Daoy (cell line): ENCODE measurements at regions not wholly inside any gene's neighbourhood (a gene's known extent, or its start where the extent isn't known, plus 50 kb on each side); places are given as distances from the start of the nearest gene placed in this dataset.

ENCODE experiments used
- DNase-seq: peaks from one replicate; pipeline ENCODE4 v3.0.0-alpha.2; 2015; ENCODE audit warnings: low read depth

- no peak for DNase-seq
Observed at GRCh38 chr21:39105341-39105765, 77.9 kb downstream of the PSMG1 start.

GRCh38 chr21:39104911-39105310 is 78.3 kb downstream of the PSMG1 start:
- no peak for DNase-seq

DNA sequence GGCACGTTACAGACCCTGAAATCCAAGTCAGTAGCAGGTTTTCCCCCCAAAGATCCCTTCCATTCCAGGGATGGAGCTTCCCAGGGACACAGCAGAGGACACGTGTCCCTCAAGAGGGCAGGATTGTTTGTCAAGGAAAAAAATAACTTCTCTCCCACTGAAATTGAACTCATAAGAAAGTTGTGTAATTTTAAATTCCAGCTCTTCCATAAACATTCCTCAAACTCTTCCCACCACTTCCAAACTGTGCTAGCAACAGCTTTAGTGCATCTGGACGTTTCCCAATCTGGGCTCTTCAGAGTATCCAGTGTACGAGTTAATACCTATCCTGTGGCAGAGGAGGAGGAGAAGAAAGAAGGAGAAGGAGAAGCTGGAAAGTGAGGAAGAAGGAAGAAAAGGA is 79.6 kb downstream of the PSMG1 start:
- DNase-seq, result no peak

DNA sequence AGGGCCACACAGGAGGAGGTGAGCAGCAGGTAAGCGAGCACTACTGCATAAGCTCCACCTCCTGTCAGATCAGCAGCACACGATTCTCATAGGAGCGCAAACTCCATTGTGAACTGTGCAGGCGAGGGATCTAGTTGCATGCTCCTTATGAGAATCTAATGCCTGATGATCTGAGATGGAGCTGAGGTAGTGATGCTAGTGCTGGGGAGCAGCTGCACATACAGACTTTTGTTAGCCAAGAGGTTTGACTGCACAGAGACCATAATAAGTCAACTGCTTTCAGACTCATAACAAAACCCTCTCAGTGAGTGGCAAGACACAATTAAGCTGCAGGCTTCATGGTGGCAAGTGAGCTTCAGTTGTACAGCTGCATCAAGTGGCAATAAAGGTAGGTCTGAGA is 83.4 kb downstream of the PSMG1 start:
- no peak for DNase-seq

GRCh38 chr21:39098696-39099200 is 84.5 kb downstream of the PSMG1 start:
- no peak for DNase-seq

DNA sequence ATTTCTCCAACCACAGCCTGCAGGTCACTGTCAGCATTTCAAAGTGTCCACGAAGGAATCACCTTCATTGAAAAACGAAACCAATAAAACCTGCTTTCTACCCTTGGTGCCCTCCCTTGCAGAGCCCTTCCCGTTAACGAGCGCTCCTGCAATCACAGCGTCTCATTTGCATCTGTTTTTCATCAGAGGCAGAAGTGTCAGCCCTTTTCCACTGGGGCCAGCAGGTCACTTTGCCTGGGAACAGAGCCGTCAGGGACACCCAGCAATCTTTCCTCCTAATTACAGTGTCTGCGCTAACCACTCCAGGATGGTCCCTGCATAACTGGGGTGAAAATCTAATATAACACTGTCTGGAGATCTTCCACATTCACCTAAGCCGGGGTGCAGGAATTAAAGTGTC is 85.3 kb downstream of the PSMG1 start:
- no peak for DNase-seq

- no peak for DNase-seq
Observed at GRCh38 chr21:39097335-39097861, 85.9 kb downstream of the PSMG1 start.

GRCh38 chr21:39096754-39097153 is 86.5 kb downstream of the PSMG1 start:
- no peak for DNase-seq

- DNase-seq, result no peak
Observed at GRCh38 chr21:39095681-39096080, 87.6 kb downstream of the PSMG1 start.

GRCh38 chr21:39094847-39095579 is 88.2 kb downstream of the PSMG1 start:
- peak; percentile 96 for DNase-seq

DNA sequence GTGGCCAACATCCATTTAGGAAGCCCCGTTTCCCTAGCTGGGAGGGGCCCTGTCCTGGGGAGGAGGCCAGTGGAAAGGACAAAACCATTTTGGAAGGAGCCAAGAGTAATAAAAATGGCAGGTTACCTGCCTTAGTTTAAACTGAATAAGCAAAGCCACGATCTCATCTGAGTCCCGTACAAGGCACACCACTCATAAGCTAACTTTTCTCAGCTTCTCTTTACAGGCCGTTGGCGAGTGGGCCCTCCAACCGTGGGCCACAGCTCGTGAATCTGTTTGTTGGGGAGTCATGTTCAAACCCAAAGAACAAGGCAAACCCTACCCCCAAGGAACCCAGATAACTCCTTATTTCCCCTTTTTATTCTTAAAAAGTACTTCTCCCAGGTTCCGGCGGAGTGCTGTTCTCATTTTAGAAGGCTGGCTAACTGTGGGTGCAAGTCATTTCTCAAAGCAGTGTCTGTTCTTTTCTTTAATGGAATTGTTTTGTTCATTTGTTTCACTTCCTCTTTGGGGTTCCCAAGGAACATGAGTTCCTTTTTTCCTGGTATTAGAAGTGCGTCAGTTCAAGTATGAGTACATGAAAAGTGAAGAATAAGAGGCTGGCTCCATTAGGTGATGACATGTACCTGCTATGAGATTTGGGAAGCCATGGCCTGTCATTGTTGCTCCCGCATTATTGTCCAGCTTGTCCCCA is 89.0 kb downstream of the PSMG1 start:
- no peak for DNase-seq

- DNase-seq, result no peak
Observed at GRCh38 chr21:39093526-39093925, 89.7 kb downstream of the PSMG1 start.

DNA sequence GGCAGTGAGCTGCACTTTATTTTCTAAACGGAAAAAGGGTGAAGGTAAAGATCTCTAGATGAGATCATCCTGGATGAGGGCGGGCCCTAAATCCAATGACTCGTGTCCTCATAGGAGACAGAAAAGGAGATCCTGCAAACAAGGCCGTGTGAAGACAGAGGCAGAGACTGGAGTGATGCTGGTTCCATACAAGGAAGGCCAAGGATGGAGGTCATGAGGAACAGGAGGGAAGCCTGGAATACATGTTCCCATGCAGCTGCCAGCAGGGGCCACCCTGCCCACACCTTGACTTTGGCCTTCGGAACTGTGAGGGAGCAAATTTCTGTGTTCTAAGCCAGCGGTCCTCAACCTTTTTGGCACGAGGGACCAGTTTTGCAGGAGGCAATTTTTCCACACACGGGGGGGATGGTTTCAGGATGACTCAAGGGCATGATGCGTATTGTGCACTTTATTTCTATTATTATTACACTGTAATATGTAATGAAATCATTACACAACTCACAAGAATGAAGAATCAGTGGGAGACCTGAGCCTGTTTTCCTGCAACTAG is 94.3 kb downstream of the PSMG1 start:
- DNase-seq, result peak; percentile 81

DNA sequence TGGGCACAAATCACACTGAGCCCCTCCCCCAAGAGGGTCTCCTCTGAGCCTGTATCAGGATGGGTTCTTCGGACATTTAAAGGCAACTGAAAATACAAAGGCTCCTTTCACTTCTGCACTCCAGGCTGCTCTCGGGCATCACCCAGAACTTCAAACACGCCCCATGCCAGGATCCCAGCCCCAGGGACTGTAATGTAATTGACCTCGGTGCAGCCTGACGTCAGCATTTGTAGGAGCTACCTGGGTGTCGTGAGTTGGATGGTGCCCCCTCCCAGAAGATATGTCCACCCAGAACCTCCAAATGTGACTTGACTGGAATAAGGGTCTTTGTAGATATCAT is 95.2 kb downstream of the PSMG1 start:
- no peak for DNase-seq

DNA sequence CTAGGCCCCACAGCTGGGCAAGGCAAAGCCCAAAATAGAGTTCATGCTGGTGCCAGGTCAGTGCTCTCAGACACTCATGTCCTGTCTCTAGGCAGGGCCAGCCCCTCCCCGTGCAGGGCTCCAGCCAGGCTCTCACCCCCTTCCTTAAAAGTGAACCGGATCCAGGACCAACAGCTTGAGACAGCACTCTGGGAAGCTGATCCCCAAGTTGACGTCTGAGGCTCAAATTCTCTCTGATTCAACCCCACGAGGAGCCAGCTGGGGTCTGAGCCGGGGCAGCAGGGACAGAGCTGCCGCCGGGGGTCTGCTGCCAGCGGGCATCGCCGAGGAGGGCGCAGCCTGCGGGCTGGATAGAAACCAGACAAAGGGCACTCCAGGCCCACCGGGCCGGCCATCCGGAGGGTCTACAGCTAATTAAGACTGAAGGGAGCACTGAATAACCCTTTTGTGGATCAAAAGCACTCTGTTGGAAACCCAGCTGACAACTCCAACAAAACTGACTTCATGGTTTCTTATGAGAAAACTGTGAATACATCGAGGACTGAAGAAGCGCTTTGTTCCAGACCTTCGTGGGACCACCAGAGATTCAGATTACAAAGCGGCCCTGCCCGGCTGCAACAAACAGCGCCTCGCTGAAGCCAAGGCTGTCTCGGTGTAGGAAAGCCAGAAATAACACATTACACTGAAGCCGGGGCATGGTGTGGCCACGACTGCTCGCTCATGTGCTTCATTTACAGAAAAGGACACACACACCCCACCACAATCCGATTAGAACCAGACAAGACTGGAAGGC is 95.8 kb downstream of the PSMG1 start:
- no peak for DNase-seq

DNA sequence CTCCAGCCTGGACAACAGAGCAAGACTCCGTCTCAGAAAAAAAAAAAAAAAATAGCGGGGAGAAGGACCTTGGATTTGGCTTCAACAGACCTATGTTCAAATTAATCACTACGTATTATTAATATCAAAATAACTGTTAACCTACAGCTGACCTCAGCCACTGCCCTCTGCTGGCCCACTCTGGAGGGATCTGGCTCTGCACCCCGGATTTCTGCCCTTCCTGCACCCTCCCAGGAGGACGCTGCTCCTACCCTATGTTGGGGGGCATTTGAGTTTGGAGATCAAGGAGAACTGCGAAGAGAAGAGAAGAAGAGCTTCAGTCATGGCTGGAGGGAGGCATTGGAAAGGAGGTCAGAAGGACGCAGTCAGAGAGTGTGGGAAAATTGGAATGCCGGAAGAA is 96.7 kb downstream of the PSMG1 start:
- DNase-seq, result no peak

GRCh38 chr21:39085843-39086405 is 97.3 kb downstream of the PSMG1 start:
- DNase-seq, result no peak

GRCh38 chr21:39084979-39085729 is 98.1 kb downstream of the PSMG1 start:
- DNase-seq, result no peak

DNA sequence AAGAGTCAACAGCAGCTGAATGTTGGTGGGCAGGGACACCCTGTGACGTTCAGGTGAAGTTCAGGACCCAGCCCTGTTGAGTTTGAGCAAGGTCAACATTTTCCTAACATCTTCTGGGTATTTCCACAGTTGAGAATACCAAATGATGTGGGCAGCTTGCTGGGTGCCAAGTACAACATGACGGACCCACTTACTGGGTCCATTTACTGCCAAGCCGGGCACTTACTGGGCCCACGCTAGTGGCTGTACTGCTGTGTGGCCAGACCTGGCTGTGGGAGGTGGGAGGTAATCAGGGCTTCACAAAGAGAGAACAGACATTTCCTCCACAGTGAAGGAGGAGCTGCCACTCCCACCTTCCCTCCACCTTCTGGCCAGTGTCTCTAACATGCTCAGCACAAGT is 99.2 kb downstream of the PSMG1 start:
- no peak for DNase-seq

DNA sequence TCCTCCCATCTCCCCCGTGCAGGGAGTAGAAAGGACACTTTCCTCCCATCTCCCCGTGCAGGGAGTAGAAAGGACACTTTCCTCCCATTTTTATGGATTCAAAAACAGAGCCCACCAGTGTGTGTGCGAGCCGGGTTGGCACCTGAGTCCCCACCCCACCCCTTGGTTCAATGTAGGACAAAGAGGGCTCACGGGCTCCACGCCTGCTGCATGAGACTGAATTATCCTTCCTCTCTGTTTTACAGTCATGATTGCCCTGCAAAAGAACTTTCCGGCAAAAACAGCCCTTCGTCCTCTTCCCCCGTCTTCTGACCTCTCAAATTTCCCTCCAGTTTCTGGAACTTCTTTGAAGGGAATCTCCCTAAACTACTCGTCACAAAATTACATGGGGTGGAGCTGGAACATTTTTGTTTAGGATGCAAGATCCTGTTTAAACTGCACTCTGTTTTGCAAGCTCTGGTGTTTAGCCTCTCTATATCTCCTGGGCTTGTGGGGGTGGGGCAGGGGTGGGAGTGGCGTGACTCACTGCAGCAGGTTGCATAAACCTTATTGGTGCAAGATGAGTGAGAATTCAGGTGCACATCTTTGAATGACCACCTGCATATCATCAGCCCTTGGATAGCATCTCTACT is 99.8 kb downstream of the PSMG1 start:
- DNase-seq, result no peak
